GM19328 (cell line): ENCODE measurements at regions not wholly inside any gene's neighbourhood (a gene's known extent, or its start where the extent isn't known, plus 50 kb on each side); places are given as distances from the start of the nearest gene placed in this dataset.
"Not testable (repeated sequence)": the region's sequence is repeated elsewhere in the genome, so short reads cannot be mapped to it uniquely, and the experiment has no call there.

Source experiments
- ATAC-seq: cut with Tn5 transposase; IDR thresholded peaks from one replicate; pipeline ENCODE4 v1.9.1; 2021; ENCODE audit warnings: mild to moderate bottlenecking, moderate library complexity; ENCODE audit not compliant: unreplicated experiment

DNA sequence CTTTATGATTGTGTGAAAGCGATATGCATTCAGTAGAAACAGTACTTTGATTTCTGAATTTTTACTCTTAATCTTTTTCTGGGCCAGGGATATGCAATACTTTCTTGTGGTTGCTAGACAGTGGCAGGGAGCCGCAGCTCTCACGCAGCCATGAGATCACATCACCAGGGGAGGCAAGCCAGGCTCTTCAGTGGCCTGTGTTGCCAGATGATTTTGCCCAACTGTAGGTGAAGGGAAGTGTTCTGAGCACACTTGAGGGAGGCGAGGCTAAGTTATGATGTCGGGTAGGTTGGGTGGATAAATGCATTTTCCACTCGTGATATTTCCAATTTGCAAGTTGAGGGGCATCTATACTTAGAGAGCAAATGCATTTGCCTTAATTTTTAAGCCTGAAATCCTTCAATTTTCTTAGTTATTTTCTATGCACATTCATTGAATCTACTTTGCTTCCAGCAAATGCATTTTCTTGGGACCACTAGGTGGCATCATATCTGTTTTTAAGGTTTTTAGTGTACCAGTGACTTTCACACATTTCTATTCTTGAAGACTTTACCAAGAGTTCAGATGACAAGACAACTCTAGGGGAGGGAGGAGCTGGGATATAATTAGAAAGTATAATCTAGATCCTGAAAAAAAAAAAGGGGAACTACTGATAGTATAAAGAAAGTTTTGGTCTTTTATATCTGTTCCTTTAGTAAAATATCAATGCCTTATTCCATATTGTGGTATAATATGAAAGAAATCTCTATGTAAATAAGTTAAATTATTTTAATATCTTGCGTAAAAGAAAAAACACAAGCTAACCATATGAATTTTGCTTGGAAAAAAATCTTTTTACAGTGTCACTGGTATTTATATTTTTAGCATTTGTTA is 643.3 kb downstream of the SOCS6 start:
- ATAC-seq = no peak

DNA sequence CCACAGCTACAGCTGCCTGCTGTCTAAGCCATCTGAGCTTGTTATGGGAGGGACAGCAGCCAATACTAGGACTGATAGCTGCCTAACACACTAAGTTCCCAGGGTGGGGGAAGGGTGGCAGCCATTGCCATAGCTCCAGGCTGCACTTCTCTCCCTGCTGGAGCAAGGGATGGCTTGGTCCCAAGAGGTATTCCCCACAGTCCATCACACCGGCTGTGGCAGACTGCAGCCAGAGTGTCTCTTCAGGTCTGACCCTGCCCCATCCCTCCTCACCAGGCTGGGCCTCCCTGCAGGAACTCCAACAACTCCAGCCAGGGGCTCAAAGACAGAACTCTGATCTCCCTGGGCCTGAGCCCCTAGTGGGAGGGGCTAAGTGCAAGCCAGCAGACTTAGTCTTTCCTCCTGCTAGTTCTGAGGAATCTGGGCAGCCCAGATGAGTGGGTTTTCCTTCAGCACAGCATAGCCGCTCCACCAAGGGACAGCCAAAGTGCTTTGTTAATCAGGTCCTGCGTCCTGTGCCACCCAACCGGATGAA is 632.1 kb downstream of the SOCS6 start:
- no peak for ATAC-seq

DNA sequence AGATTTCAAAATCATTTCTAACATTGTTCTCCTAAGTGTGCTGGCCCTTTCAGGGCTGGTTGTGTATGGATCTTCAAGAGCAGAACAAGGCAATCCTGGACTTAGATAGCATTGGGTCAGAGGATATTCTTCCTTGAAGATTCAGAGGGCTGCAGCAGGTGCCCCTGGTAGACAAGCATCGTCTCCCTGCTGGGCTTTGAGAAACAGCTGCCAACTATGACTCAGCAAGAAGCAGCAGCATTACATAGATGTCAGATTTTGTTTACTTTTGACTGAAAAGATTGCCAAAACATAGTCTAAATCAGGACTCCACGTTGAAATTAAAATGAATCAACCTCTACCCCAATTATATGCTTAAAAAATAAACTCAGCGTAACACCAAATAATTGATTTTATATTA is 618.8 kb downstream of the SOCS6 start:
- no peak for ATAC-seq

GRCh38 chr18:70892381-70892780 is 603.5 kb downstream of the SOCS6 start:
- ATAC-seq = no peak

- no peak for ATAC-seq
Measured at GRCh38 chr18:70870292-70870691, 581.4 kb downstream of the SOCS6 start.

DNA sequence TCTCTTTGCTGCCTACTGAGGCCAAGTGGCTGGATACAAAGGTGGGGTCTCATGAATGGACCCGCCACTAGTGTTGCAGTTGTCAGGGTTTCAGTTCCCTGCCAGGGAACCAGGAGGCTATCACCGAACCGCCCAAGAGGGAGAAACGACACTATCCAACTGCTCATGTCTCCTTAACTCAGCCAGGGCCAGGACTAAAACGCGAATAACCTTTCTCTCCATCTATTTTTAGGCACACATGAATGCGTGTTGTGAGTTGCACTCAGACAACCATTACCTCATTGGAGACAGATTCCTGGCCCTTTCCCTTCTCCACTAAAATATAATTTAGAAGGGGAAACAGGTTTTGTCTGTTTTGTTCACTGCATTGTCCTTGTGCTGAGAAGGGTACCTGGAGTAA is 559.5 kb downstream of the SOCS6 start:
- ATAC-seq = no peak

DNA sequence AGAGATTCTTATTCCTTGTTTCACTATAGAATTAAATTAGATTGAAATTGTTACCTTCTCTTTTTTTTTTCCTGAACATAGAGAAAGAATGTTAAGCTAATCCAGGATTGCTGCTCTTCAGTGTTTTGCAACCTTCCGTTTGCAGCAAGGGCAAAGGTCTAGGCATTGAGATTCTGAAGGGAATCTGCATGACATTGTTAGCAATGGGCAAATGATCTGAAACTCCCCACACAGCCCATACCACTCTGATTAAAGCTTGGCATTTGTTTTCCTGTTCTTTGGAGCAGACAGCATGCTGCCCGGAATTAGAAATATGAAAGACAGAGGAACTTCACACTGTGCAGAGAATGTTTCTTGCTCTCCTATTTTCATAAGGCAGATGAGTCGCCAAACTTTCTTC is 551.8 kb downstream of the SOCS6 start:
- no peak for ATAC-seq

GRCh38 chr18:70827632-70828031 is 538.8 kb downstream of the SOCS6 start:
- no peak for ATAC-seq

GRCh38 chr18:70826571-70826970 is 537.7 kb downstream of the SOCS6 start:
- no peak for ATAC-seq

- no peak for ATAC-seq
Measured at GRCh38 chr18:70822691-70823090, 533.8 kb downstream of the SOCS6 start.

DNA sequence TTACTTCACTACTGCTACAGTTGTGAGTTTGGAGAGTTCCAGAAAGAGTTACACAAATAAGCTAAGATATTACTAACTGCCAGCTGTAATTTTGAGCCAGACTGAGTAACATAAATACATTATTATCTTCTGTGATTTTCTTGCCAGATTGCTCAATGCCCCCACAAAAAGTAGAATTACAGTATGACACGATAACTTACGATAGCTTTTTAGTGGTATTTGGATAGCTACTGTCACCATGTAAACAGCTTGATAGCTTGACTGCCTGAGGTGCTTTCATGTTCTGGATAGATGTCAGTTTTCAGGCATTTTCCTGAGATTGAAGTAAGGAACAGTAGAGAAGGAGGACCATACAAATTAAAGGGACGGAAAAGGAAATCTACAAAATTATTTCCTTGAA is 533.3 kb downstream of the SOCS6 start:
- ATAC-seq = no peak

DNA sequence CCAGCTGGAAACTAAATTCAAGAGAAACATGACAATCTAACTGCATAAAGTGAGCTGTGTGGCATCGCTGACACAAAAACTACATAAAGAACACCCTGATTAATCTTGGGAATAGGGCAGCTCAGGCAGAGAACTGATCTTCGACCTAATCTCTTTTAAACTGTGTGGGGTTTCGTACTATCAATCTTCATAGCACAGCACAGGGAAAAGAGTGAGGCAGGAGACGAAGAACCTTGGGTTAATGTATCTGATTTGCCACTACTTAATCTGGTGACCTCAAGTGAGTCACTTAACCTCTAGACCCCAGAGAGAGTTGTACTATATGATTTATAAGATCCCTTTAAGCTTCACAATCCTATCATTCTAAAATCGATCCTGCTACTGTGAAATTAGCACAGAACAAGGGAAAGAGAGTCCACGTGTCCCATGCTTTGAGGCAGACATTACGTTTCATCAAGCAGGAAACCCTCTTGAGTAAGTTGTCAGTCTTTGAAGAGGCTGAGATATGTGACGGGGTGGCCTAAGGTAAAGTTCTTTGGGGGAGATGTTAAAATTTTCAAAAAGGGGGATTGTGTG is 519.7 kb downstream of the SOCS6 start:
- no peak for ATAC-seq

GRCh38 chr18:70781860-70782453 is 493.1 kb downstream of the SOCS6 start:
- ATAC-seq = peak; percentile 90

DNA sequence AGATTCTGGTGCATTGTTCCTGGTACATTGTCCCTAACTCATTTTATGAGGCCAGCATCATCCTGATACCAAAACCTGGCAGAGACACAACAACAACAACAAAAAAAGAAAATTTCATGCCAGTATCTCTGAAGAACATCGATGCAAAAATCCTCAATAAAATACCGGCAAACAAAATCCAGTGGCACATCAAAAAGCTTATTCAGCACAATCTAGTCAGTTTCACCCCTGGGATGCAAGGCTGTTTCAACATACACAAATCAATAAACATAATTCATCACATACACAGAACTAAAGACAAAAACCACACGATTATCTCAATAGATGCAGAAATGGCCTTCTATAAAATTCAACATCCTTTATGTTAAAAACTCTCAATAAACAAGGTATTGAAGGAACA is 477.4 kb downstream of the SOCS6 start:
- not testable (repeated sequence) for ATAC-seq

DNA sequence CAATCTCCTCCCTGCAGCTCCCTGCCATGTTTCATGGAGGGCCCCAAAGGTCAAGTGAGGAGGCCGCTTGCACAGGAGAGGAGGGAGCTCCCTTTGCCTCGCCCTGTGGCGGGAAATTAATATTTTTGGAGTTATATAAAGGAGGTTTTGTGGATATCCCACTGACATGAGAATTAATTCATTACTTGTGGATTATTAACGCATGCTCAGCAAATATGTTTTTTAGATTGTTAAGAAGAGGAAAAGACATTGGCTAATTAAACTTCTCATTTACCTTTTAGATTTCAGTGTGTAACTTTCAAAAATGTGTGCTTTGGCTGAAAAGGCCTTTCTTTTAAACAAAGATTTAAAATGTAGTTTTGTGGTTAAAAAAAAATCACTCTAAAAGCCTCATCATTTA is 474.0 kb downstream of the SOCS6 start:
- ATAC-seq = no peak

DNA sequence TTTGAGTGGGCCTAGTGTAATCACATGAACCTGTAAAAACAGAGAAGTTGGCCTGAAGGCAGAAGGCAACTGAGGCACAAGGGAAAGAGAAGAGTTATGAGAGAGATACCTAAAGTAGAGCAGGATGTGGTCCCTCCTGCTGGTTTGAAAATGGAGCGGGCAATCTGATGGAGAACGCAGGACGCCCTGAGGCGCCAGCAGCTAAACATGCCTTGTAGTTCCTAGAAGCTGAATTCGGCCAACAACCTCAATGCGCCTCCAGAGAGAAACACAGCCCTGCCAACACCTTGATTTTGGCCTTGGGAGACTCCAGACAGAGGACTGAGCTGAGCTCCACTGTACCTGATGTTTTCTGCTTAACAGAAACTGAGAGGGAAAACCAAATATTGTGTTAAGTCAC is 469.9 kb downstream of the SOCS6 start:
- no peak for ATAC-seq

DNA sequence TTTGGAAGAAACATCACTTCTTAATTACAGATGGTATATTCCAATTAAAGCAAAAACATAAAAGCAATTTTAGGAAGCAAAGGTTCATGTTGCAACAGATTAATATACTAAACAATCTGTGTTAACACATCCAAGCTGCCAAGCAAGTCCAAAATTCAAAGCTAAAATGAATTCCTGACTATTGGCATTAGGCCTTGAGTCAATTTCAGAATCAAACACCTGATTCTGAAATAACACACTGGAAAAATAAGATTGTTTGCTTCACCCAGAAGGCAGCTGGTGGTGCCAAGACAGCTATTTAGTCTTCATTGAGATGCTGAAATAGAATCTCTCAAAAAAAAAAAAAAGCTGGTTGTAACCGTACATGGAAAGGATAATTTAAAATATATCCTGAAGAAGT is 465.6 kb downstream of the SOCS6 start:
- no peak for ATAC-seq

GRCh38 chr18:70732916-70733315 is 444.1 kb downstream of the SOCS6 start:
- no peak for ATAC-seq

DNA sequence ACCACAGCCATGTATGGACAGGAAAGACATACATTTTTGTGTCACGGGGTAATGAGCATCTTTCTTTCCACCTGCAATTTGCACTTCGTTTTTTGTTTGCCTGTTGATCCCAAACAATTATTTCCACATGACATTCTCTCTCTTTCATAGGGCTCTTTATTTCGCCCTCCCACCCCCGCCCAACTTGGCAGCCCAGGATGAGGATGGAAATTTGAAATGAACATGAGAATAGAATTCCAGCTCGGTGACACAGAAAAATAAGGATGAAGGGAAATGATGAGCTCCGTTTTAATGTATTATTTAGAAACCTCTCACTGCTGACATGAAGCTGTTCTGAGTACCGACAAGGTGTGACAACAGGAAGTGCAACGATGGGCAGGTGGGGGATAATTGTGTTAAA is 443.3 kb downstream of the SOCS6 start:
- ATAC-seq = no peak

DNA sequence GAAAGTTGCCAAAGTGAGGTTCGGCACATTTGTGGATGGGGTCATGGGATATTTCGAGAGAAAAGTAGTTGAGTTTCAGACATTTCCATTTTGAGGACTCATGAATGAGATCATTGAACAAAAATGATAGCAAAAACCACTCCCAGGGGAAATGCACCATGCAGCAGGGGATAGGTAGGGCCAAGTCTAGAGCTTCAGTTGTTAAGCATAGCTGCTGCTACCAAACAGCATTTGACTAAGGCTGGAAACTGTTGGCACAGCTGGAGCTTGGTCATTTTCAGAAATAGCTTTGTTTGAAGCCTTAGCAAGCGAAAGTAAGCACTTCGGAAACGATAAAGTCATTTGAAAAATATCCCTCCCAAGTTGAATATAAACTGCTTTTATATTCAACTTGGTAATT is 431.8 kb downstream of the SOCS6 start:
- no peak for ATAC-seq

GRCh38 chr18:70709720-70710119 is 420.9 kb downstream of the SOCS6 start:
- no peak for ATAC-seq

DNA sequence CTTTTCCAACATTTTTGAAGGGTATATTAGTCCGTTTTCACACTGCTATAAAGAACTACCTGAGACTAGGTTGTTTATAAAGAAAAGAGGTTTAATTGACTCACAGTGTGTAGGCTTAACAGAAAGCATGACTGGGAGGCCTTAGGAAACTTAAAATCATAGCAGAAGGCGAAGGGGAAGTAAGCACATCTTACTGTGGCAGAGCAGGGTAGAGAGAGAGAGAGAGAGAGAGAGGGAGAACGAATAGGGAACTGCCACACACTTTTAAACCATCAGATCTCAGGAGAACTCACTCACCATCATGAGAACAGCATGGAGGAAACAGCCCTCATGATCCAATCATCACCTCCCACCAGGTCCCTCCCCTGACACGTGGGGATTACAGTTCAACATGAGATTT is 420.3 kb downstream of the SOCS6 start:
- ATAC-seq = no peak
